ENCODE measurements at regions not wholly inside any gene's neighbourhood (a gene's known extent, or its start where the extent isn't known, plus 50 kb on each side); places are given as distances from the start of the nearest gene placed in this dataset.

GRCh38 chr10:21289271-21289670 is 236.2 kb downstream of the SKIDA1 start:
- TF ChIP-seq CTCF (IDR thresholded peaks at IDR 0.05) (no peak), POLR2A (IDR thresholded peaks at IDR 0.05) (no peak)
